RKO (cell line): ENCODE measurements at regions not wholly inside any gene's neighbourhood (a gene's known extent, or its start where the extent isn't known, plus 50 kb on each side); places are given as distances from the start of the nearest gene placed in this dataset.
A peak's percentile ranks its signal among the peaks of the same experiment; 100 is the strongest.
"Not testable (repeated sequence)": the region's sequence is repeated elsewhere in the genome, so short reads cannot be mapped to it uniquely, and the experiment has no call there.

Experiments
- DNase-seq: peaks from one replicate; pipeline ENCODE4 v3.0.0-alpha.2; 2016; ENCODE audit warnings: low spot score

- DNase-seq, result not testable (repeated sequence)
These were observed 181.6 kb upstream of the IRF2BP2 start for GRCh38 chr1:234791615-234792014.

- DNase-seq, result not testable (repeated sequence)
These were observed 180.4 kb upstream of the IRF2BP2 start for GRCh38 chr1:234790333-234790732.

- not testable (repeated sequence) for DNase-seq
These were observed 177.1 kb upstream of the IRF2BP2 start for GRCh38 chr1:234787011-234787584.

GRCh38 chr1:234785922-234786321 is 175.9 kb upstream of the IRF2BP2 start:
- DNase-seq, result not testable (repeated sequence)

- DNase-seq, result not testable (repeated sequence)
These were observed 175.5 kb upstream of the IRF2BP2 start for GRCh38 chr1:234785471-234785919.

GRCh38 chr1:234784108-234784507 is 174.1 kb upstream of the IRF2BP2 start:
- not testable (repeated sequence) for DNase-seq

GRCh38 chr1:234782791-234783190 is 172.8 kb upstream of the IRF2BP2 start:
- DNase-seq, result no peak

GRCh38 chr1:234782105-234782751 is 172.2 kb upstream of the IRF2BP2 start:
- no peak for DNase-seq

GRCh38 chr1:234781241-234782065 is 171.5 kb upstream of the IRF2BP2 start:
- no peak for DNase-seq

- DNase-seq, result no peak
These were observed 170.7 kb upstream of the IRF2BP2 start for GRCh38 chr1:234780531-234781162.

- no peak for DNase-seq
These were observed 170.1 kb upstream of the IRF2BP2 start for GRCh38 chr1:234780112-234780511.

- not testable (repeated sequence) for DNase-seq
These were observed 169.6 kb upstream of the IRF2BP2 start for GRCh38 chr1:234779600-234779999.

- no peak for DNase-seq
These were observed 169.2 kb upstream of the IRF2BP2 start for GRCh38 chr1:234779160-234779538.

- no peak for DNase-seq
These were observed 168.5 kb upstream of the IRF2BP2 start for GRCh38 chr1:234778221-234779159.

- no peak for DNase-seq
These were observed 167.9 kb upstream of the IRF2BP2 start for GRCh38 chr1:234777856-234778220.

- no peak for DNase-seq
These were observed 167.2 kb upstream of the IRF2BP2 start for GRCh38 chr1:234776876-234777855.

GRCh38 chr1:234776256-234776875 is 166.4 kb upstream of the IRF2BP2 start:
- DNase-seq, result no peak

GRCh38 chr1:234775477-234776246 is 165.7 kb upstream of the IRF2BP2 start:
- peak; percentile 57 for DNase-seq

GRCh38 chr1:234774971-234775370 is 165.0 kb upstream of the IRF2BP2 start:
- DNase-seq, result no peak
